ENCODE measurements at regions not wholly inside any gene's neighbourhood (a gene's known extent, or its start where the extent isn't known, plus 50 kb on each side); places are given as distances from the start of the nearest gene placed in this dataset.

- Histone ChIP-seq H3K27me3 (replicated peaks in 1 of 7) (peaks cover 0 to 3% (median 0%) of the 10 kb centered on the region in 7 donors), H3K36me3 (no peaks in the 10 kb centered on the region), H3K4me3 (no peak overlapping the region), H3K4me1 (peaks cover 0 to 12% (median 6%) of the 10 kb centered on the region in 6 donors), H3K27ac (no peak overlapping the region), H3K9me3 (no peaks in the 10 kb centered on the region)
- intact Hi-C loops (cut with DNase I; ENCODE audit: low total_unique reads) = no loop called here
- TF ChIP-seq POLR2A (IDR thresholded peaks at IDR 0.05) (no peak), CTCF (IDR thresholded peaks at IDR 0.05 in 8 of 11, conservative IDR thresholded peaks at IDR 0.05 in 3 of 11) (no peak), POLR2AphosphoS5 (IDR thresholded peaks at IDR 0.05) (no peak)
- DNase-seq = no peak
- WGBS, 5 donors = 68 to 81% (median 75%) methylated on average over 11 of the region's 11 CpGs
Observed at GRCh38 chr2:15749460-15750432, 158.1 kb downstream of the DDX1 start.

GRCh38 chr2:15750433-15750814, 158.8 kb downstream of the DDX1 start:
- H3K9me3 ChIP-seq = peaks cover 0 to 2% (median 0%) of the 10 kb centered on the region in 8 donors
- H3K36me3 ChIP-seq = no peaks in the 10 kb centered on the region
- H3K27me3 ChIP-seq (replicated peaks in 1 of 7) = peaks cover 0 to 3% (median 0%) of the 10 kb centered on the region in 7 donors
- intact Hi-C loops (cut with DNase I; ENCODE audit: low total_unique reads) = no loop called here
- no peak overlapping the region for H3K4me3 ChIP-seq
- TF ChIP-seq CTCF (IDR thresholded peaks at IDR 0.05 in 8 of 11, conservative IDR thresholded peaks at IDR 0.05 in 3 of 11) = no peak
- TF ChIP-seq POLR2A (IDR thresholded peaks at IDR 0.05) = no peak
- no peak for TF ChIP-seq POLR2AphosphoS5 (IDR thresholded peaks at IDR 0.05)
- 79 to 94% (median 88%) methylated on average over 3 of the region's 3 CpGs for WGBS, 5 donors
- H3K27ac ChIP-seq = no peak overlapping the region
- peaks cover 0 to 10% (median 6%) of the 10 kb centered on the region in 6 donors for H3K4me1 ChIP-seq
- DNase-seq = no peak

GRCh38 chr2:15750822-15751329, 159.2 kb downstream of the DDX1 start:
- Histone ChIP-seq H3K9me3 (peaks cover 0 to 4% (median 0%) of the 10 kb centered on the region in 8 donors), H3K4me3 (no peak overlapping the region), H3K4me1 (peaks cover 0 to 6% (median 4%) of the 10 kb centered on the region in 6 donors), H3K27me3 (replicated peaks in 1 of 7) (peaks cover 0 to 3% (median 0%) of the 10 kb centered on the region in 7 donors), H3K36me3 (no peaks in the 10 kb centered on the region), H3K27ac (no peak overlapping the region)
- intact Hi-C loops (cut with DNase I; ENCODE audit: low total_unique reads) = no loop called here
- no peak for TF ChIP-seq CTCF (IDR thresholded peaks at IDR 0.05 in 8 of 11, conservative IDR thresholded peaks at IDR 0.05 in 3 of 11)
- TF ChIP-seq POLR2A (IDR thresholded peaks at IDR 0.05) = no peak
- no peak for TF ChIP-seq POLR2AphosphoS5 (IDR thresholded peaks at IDR 0.05)
- DNase-seq = no peak
- 74 to 88% (median 78%) methylated on average over 3 of the region's 3 CpGs for WGBS, 5 donors

GRCh38 chr2:15751477-15751876, 159.8 kb downstream of the DDX1 start:
- H3K36me3 ChIP-seq = no peaks in the 10 kb centered on the region
- DNase-seq = no peak
- H3K27ac ChIP-seq = no peak overlapping the region
- H3K4me1 ChIP-seq = peaks cover 0 to 4% (median 0%) of the 10 kb centered on the region in 6 donors
- no peak for TF ChIP-seq POLR2AphosphoS5 (IDR thresholded peaks at IDR 0.05)
- no peak for TF ChIP-seq POLR2A (IDR thresholded peaks at IDR 0.05)
- TF ChIP-seq CTCF (IDR thresholded peaks at IDR 0.05 in 8 of 11, conservative IDR thresholded peaks at IDR 0.05 in 3 of 11) = no peak
- intact Hi-C loops (cut with DNase I; ENCODE audit: low total_unique reads) = no loop called here
- WGBS, 5 donors = 71 to 87% (median 80%) methylated on average over 2 of the region's 2 CpGs
- peaks cover 0 to 4% (median 0%) of the 10 kb centered on the region in 8 donors for H3K9me3 ChIP-seq
- H3K27me3 ChIP-seq (replicated peaks in 1 of 7) = peaks cover 0 to 3% (median 0%) of the 10 kb centered on the region in 7 donors
- no peak overlapping the region for H3K4me3 ChIP-seq

Data from spleen (tissue), 11 donors.